Peyer's patch (tissue), 4 donors: ENCODE measurements at regions not wholly inside any gene's neighbourhood (a gene's known extent, or its start where the extent isn't known, plus 50 kb on each side); places are given as distances from the start of the nearest gene placed in this dataset.

Experiments
- DNase-seq, 3 donors: peaks; one replicate each; pipeline ENCODE4 v3.0.0-alpha.2; 2017 to 2019
- H3K27ac ChIP-seq, 4 donors: fragments of 200-600 bp; sonication (generic); one replicate each; pipeline ENCODE4 v1.5.1; 2016 to 2019
- H3K27me3 ChIP-seq, 2 donors: fragments of 200-600 bp; sonication (generic); one replicate each; pipeline ENCODE4 v1.5.1; 2019
- H3K36me3 ChIP-seq, 3 donors: fragments of 200-600 bp; sonication (generic); one replicate each; pipeline ENCODE4 v1.5.1; 2016 to 2019
- H3K4me1 ChIP-seq, 4 donors: fragments of 200-600 bp; sonication (generic); one replicate each; pipeline ENCODE4 v1.5.1; 2016 to 2019
- H3K4me3 ChIP-seq, 4 donors: fragments of 200-600 bp; sonication (generic); 1 replicate in 3 of 4; 2 replicates in 1 of 4; pipeline ENCODE4 v1.5.1; 2016 to 2019; ENCODE audit warnings: mild to moderate bottlenecking in 1 of 4
- H3K9me3 ChIP-seq, 4 donors: fragments of 200-600 bp; sonication (generic); one replicate each; pipeline ENCODE4 v1.5.1; 2016 to 2019; ENCODE audit warnings: mild to moderate bottlenecking in 1 of 4
- POLR2A ChIP-seq, 2 donors: fragments of 450-650 bp; IDR thresholded peaks; one replicate each; pipeline ENCODE4 v1.5.1; 2017; ENCODE audit warnings: antibody characterized with exemption in 2 of 2, mild to moderate bottlenecking in 2 of 2, moderate library complexity in 2 of 2
- TF ChIP-seq, protein P1 (sequence below), 6 experiments: fragments of 450-650 bp in 4 of 6; fragments of 200-600 bp in 2 of 6; sonication (generic) in 1 of 6; IDR thresholded peaks; one replicate each; pipeline ENCODE4 v1.5.1; 2017 to 2019; ENCODE audit warnings: antibody characterized with exemption in 6 of 6, mild to moderate bottlenecking in 3 of 6, moderate library complexity in 1 of 6

DNA sequence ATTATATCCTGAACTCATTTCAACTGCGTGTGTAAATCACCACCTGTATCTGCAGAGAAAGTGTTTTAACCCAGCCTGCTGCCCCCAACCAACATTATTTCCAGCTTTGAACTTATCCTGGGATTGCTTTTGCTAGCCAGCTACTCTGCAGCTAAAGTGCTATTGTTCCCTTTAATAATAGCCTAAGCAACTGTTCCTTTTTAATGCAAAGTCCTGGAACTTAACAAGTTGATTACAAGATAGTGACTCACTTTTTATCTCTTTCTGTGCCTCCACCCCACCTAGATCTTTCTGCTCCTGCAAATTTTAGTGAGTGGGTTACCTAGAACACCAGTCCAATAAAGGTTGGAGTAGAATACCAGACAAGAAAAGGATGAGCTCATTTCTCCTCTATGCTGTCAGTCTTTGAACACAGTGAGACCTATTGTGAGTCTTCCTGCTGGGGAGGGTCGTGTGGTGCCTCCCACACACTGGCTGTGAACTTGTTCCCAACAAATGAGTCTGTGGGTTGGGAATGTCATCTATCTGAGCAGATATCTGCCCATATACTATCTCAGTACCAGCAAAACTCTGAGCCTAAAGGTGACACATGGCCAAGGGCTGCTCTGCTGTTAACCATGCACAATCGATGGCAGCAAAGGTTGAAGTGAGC lies 137.7 kb downstream of the FAM204A start:
- TF ChIP-seq, protein P1, sequence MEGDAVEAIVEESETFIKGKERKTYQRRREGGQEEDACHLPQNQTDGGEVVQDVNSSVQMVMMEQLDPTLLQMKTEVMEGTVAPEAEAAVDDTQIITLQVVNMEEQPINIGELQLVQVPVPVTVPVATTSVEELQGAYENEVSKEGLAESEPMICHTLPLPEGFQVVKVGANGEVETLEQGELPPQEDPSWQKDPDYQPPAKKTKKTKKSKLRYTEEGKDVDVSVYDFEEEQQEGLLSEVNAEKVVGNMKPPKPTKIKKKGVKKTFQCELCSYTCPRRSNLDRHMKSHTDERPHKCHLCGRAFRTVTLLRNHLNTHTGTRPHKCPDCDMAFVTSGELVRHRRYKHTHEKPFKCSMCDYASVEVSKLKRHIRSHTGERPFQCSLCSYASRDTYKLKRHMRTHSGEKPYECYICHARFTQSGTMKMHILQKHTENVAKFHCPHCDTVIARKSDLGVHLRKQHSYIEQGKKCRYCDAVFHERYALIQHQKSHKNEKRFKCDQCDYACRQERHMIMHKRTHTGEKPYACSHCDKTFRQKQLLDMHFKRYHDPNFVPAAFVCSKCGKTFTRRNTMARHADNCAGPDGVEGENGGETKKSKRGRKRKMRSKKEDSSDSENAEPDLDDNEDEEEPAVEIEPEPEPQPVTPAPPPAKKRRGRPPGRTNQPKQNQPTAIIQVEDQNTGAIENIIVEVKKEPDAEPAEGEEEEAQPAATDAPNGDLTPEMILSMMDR (IDR thresholded peaks at IDR 0.05): no peak
- no peak for TF ChIP-seq POLR2A (IDR thresholded peaks at IDR 0.05)
- Histone ChIP-seq H3K27me3 (no peaks in the 10 kb centered on the region), H3K9me3 (no peaks in the 10 kb centered on the region), H3K36me3 (no peaks in the 10 kb centered on the region), H3K4me1 (no peaks in the 10 kb centered on the region), H3K27ac (no peak overlapping the region), H3K4me3 (no peak overlapping the region)
- DNase-seq: no peak

GRCh38 chr10:118203461-118203860 lies 138.7 kb downstream of the FAM204A start:
- no peak for TF ChIP-seq POLR2A (IDR thresholded peaks at IDR 0.05)
- TF ChIP-seq, protein P1 (IDR thresholded peaks at IDR 0.05): no peak
- H3K36me3 ChIP-seq: no peaks in the 10 kb centered on the region
- DNase-seq: no peak
- no peaks in the 10 kb centered on the region for H3K27me3 ChIP-seq
- no peak overlapping the region for H3K27ac ChIP-seq
- H3K9me3 ChIP-seq: no peaks in the 10 kb centered on the region
- no peaks in the 10 kb centered on the region for H3K4me1 ChIP-seq
- no peak overlapping the region for H3K4me3 ChIP-seq

DNA sequence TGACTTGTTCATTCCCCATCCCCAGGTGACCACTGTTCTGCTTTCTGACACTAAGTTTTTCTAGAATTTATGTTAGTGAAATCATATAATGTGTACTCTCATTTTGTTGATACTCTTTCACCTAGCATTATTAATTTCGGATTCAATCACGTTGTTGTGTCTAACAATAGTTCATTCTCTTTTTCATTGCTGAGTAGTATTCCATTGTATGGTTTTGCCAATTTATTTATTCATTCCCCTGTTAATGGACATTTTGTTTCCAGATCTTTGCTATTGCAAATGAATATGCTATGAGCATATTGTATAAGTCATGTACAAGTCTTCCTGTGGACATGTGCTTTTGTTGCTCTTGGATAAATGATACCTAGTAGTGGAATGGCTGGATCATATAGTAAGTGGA lies 146.4 kb downstream of the FAM204A start:
- no peaks in the 10 kb centered on the region for H3K27me3 ChIP-seq
- no peak overlapping the region for H3K4me3 ChIP-seq
- no peaks in the 10 kb centered on the region for H3K36me3 ChIP-seq
- H3K4me1 ChIP-seq: no peaks in the 10 kb centered on the region
- no peak for DNase-seq
- TF ChIP-seq POLR2A (IDR thresholded peaks at IDR 0.05): no peak
- TF ChIP-seq, protein P1 (IDR thresholded peaks at IDR 0.05): no peak
- no peaks in the 10 kb centered on the region for H3K9me3 ChIP-seq
- no peak overlapping the region for H3K27ac ChIP-seq

- Histone ChIP-seq H3K4me3 (no peak overlapping the region), H3K27ac (no peak overlapping the region), H3K4me1 (no peaks in the 10 kb centered on the region), H3K9me3 (no peaks in the 10 kb centered on the region), H3K36me3 (no peaks in the 10 kb centered on the region), H3K27me3 (no peaks in the 10 kb centered on the region)
- no peak for DNase-seq
- TF ChIP-seq, protein P1 (IDR thresholded peaks at IDR 0.05): no peak
- TF ChIP-seq POLR2A (IDR thresholded peaks at IDR 0.05): no peak
These were observed 146.9 kb upstream of the RAB11FIP2 start for GRCh38 chr10:118193642-118194041.

DNA sequence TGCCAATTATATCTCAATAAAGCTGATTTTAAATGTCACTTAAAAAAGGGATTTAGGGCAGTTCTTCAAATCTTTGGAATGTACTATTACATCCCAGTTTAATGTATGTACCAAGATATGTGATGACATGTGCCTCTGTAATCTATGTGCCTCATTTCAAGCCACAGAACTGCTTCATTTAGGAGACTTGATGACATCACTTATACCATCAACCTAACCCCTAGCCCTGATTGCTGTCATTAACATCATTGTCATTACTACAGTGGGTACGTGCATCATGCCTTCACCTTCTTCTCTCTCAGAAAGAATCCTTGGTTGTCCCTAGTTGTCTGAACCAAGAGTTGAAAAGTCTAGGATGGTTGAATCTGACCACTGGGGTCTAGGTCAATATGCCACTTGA lies 134.3 kb upstream of the RAB11FIP2 start:
- Histone ChIP-seq H3K4me1 (no peaks in the 10 kb centered on the region), H3K36me3 (no peaks in the 10 kb centered on the region), H3K27ac (no peak overlapping the region), H3K27me3 (no peaks in the 10 kb centered on the region), H3K4me3 (no peak overlapping the region), H3K9me3 (no peaks in the 10 kb centered on the region)
- no peak for TF ChIP-seq POLR2A (IDR thresholded peaks at IDR 0.05)
- TF ChIP-seq, protein P1 (IDR thresholded peaks at IDR 0.05): no peak
- DNase-seq: no peak

DNA sequence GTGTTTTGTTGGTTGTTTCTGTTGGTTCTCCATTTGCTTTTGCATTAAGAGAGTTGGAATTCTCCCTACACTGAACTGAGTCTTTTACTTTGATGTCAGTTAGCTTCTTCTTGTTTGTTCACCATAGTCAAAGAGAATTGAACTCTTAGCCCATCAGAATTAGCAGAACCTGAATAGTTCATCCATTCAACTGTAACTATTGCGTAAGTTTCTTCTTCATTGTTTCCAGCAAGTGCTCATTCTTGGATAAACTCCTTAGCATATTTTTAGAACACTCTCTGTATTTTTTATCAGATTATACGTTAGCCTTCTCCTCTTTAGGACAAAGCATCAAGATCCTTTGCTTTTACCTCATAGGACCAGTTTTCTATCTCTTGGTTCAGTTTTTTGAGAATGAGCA lies 128.4 kb upstream of the RAB11FIP2 start:
- no peak for DNase-seq
- Histone ChIP-seq H3K36me3 (no peaks in the 10 kb centered on the region), H3K27ac (no peak overlapping the region), H3K4me3 (no peak overlapping the region), H3K27me3 (no peaks in the 10 kb centered on the region), H3K4me1 (no peaks in the 10 kb centered on the region), H3K9me3 (no peaks in the 10 kb centered on the region)
- TF ChIP-seq, protein P1 (IDR thresholded peaks at IDR 0.05): no peak
- no peak for TF ChIP-seq POLR2A (IDR thresholded peaks at IDR 0.05)
